Liver (tissue), 7 donors: ENCODE measurements at regions not wholly inside any gene's neighbourhood (a gene's known extent, or its start where the extent isn't known, plus 50 kb on each side); places are given as distances from the start of the nearest gene placed in this dataset.

Experiments
- DNase-seq: peaks from one replicate; pipeline ENCODE4 v3.0.0-alpha.2; 2017; ENCODE audit warnings: low spot score
- H3K27ac ChIP-seq, 2 donors: one replicate each; pipeline ENCODE4 v1.7.0; 2013; ENCODE audit warnings: inconsistent platforms in 2 of 2, low read length in 2 of 2, control low read depth in 1 of 2, low read depth in 1 of 2, mild to moderate bottlenecking in 1 of 2
- H3K27me3 ChIP-seq, 4 donors: one replicate each; pipeline versions ENCODE4 v1.6.1 to v1.7.0; 2013; ENCODE audit warnings: low read length in 3 of 4, inconsistent platforms in 1 of 4, mild to moderate bottlenecking in 1 of 4, moderate library complexity in 1 of 4; ENCODE audit not compliant: control insufficient read depth in 4 of 4, insufficient read depth in 4 of 4
- H3K36me3 ChIP-seq, 4 donors: one replicate each; pipeline versions ENCODE4 v1.6.1 to v1.7.0; 2013; ENCODE audit warnings: low read length in 3 of 4, mild to moderate bottlenecking in 3 of 4, low read depth in 1 of 4, moderate library complexity in 1 of 4; ENCODE audit not compliant: control insufficient read depth in 4 of 4, insufficient read depth in 3 of 4
- H3K4me1 ChIP-seq, 4 donors: one replicate each; pipeline versions ENCODE4 v1.6.1 to v1.7.0; 2013; ENCODE audit warnings: low read length in 3 of 4, mild to moderate bottlenecking in 3 of 4, moderate library complexity in 1 of 4; ENCODE audit not compliant: control insufficient read depth in 4 of 4, insufficient read depth in 4 of 4
- H3K4me3 ChIP-seq, 3 donors: one replicate each; pipeline versions ENCODE4 v1.6.1 to v1.7.0; 2013; ENCODE audit warnings: low read length in 3 of 3, control low read depth in 1 of 3, low read depth in 1 of 3, mild to moderate bottlenecking in 1 of 3
- H3K9ac ChIP-seq, 2 donors: one replicate each; pipeline ENCODE4 v1.7.0; 2013; ENCODE audit warnings: low read length in 2 of 2, mild to moderate bottlenecking in 2 of 2, moderate library complexity in 2 of 2, control low read depth in 1 of 2, low read depth in 1 of 2
- H3K9me3 ChIP-seq, 4 donors: one replicate each; pipeline versions ENCODE4 v1.6.1 to v1.7.0; 2013; ENCODE audit warnings: low read length in 3 of 4; ENCODE audit not compliant: control insufficient read depth in 4 of 4
- ATF3 ChIP-seq: IDR thresholded peaks from 2 replicates; pipeline ENCODE4 v1.6.1; 2016; ENCODE audit warnings: antibody characterized with exemption
- CTCF ChIP-seq: fragments of 150-350 bp; IDR thresholded peaks from 2 replicates; pipeline ENCODE4 v1.5.1; 2017; ENCODE audit warnings: improper control_type of control experiment, low read depth, low read length; ENCODE audit not compliant: missing input control
- EGR1 ChIP-seq, 2 donors: IDR thresholded peaks; 2 replicates each; pipeline ENCODE4 v1.6.1; 2016 to 2018; ENCODE audit warnings: antibody characterized with exemption in 2 of 2, low read depth in 2 of 2
- FOXA1 ChIP-seq: IDR thresholded peaks from 2 replicates; pipeline ENCODE4 v1.6.1; 2016; ENCODE audit warnings: antibody characterized with exemption
- FOXA2 ChIP-seq: IDR thresholded peaks from 2 replicates; pipeline ENCODE4 v1.6.1; 2016; ENCODE audit warnings: antibody characterized with exemption
- GABPA ChIP-seq, 2 donors: IDR thresholded peaks in 1 of 2; conservative IDR thresholded peaks in 1 of 2; 2 replicates each; pipeline ENCODE4 v1.6.1; 2016; ENCODE audit warnings: antibody characterized with exemption in 2 of 2, mild to moderate bottlenecking in 1 of 2, moderate library complexity in 1 of 2
- HNF4A ChIP-seq, 2 donors: conservative IDR thresholded peaks; 2 replicates each; pipeline ENCODE4 v1.6.1; 2016; ENCODE audit warnings: antibody characterized with exemption in 2 of 2, mild to moderate bottlenecking in 2 of 2
- HNF4G ChIP-seq: IDR thresholded peaks from 2 replicates; pipeline ENCODE4 v1.6.1; 2016; ENCODE audit warnings: antibody characterized with exemption
- JUND ChIP-seq, 2 donors: IDR thresholded peaks; 2 replicates each; pipeline ENCODE4 v1.6.1; 2016; ENCODE audit warnings: antibody characterized with exemption in 2 of 2
- NR2F2 ChIP-seq: IDR thresholded peaks from 2 replicates; pipeline ENCODE4 v1.6.1; 2016; ENCODE audit warnings: antibody characterized with exemption
- RAD21 ChIP-seq, 2 donors: IDR thresholded peaks; 2 replicates each; pipeline ENCODE4 v1.6.1; 2016; ENCODE audit warnings: antibody characterized with exemption in 2 of 2, mild to moderate bottlenecking in 2 of 2
- REST ChIP-seq: IDR thresholded peaks from 2 replicates; pipeline ENCODE4 v1.6.1; 2016; ENCODE audit warnings: antibody characterized with exemption, mild to moderate bottlenecking
- RXRA ChIP-seq, 2 donors: IDR thresholded peaks; 2 replicates each; pipeline ENCODE4 v1.6.1; 2017 to 2018; ENCODE audit warnings: antibody characterized with exemption in 2 of 2, mild to moderate bottlenecking in 1 of 2
- SP1 ChIP-seq: IDR thresholded peaks from 2 replicates; pipeline ENCODE4 v1.6.1; 2018; ENCODE audit warnings: antibody characterized with exemption, mild to moderate bottlenecking
- TAF1 ChIP-seq: conservative IDR thresholded peaks from 2 replicates; pipeline ENCODE4 v1.6.1; 2016; ENCODE audit warnings: antibody characterized with exemption, mild to moderate bottlenecking
- YY1 ChIP-seq: IDR thresholded peaks from 2 replicates; pipeline ENCODE4 v1.6.1; 2016; ENCODE audit warnings: antibody characterized with exemption, mild to moderate bottlenecking
- ZBTB33 ChIP-seq: IDR thresholded peaks from 2 replicates; pipeline ENCODE4 v1.6.1; 2016; ENCODE audit warnings: antibody characterized with exemption
- donor health status: healthy.
- donor health status: healthy.
- donor health status: healthy.
- donor health status: healthy.

- TF ChIP-seq CTCF: no peak
- TF ChIP-seq RXRA (IDR thresholded peaks at IDR 0.05): no peak
- TF ChIP-seq FOXA1: no peak
- TF ChIP-seq NR2F2: no peak
- TF ChIP-seq SP1: no peak
- no peak for TF ChIP-seq YY1
- no peak for TF ChIP-seq RAD21 (IDR thresholded peaks at IDR 0.05)
- TF ChIP-seq TAF1: no peak
Measured at GRCh38 chr10:59124187-59124586, 52.3 kb upstream of the PHYHIPL start (continued).

- Histone ChIP-seq H3K9me3 (no peaks in the 10 kb centered on the region), H3K27ac (no peak overlapping the region), H3K36me3 (no peaks in the 10 kb centered on the region), H3K9ac (no peak overlapping the region), H3K4me1 (peaks cover 0 to 3% (median 0%) of the 10 kb centered on the region in 4 donors), H3K27me3 (no peaks in the 10 kb centered on the region), H3K4me3 (no peak overlapping the region)
- DNase-seq: no peak
- TF ChIP-seq FOXA2 (no peak), REST (no peak), HNF4A (conservative IDR thresholded peaks at IDR 0.05) (no peak), EGR1 (IDR thresholded peaks at IDR 0.05; ENCODE audit: low read depth in 2 of 2) (no peak), GABPA (IDR thresholded peaks at IDR 0.05 in 1 of 2, conservative IDR thresholded peaks at IDR 0.05 in 1 of 2) (no peak), RAD21 (IDR thresholded peaks at IDR 0.05) (no peak), SP1 (no peak), HNF4G (no peak), NR2F2 (no peak), TAF1 (no peak), JUND (IDR thresholded peaks at IDR 0.05) (no peak), ATF3 (no peak), FOXA1 (no peak), ZBTB33 (no peak)
Measured at GRCh38 chr10:59125666-59126065, 50.8 kb upstream of the PHYHIPL start.
